ENCODE measurements at regions not wholly inside any gene's neighbourhood (a gene's known extent, or its start where the extent isn't known, plus 50 kb on each side); places are given as distances from the start of the nearest gene placed in this dataset.

GRCh38 chr2:215535741-215536140 is 99.9 kb upstream of the FN1 start:
- no peak for TF ChIP-seq CTCF (IDR thresholded peaks at IDR 0.05)
- no peak for TF ChIP-seq POLR2AphosphoS5 (IDR thresholded peaks at IDR 0.05)
- no peak for TF ChIP-seq POLR2A (IDR thresholded peaks at IDR 0.05)
